ENCODE measurements at regions not wholly inside any gene's neighbourhood (a gene's known extent, or its start where the extent isn't known, plus 50 kb on each side); places are given as distances from the start of the nearest gene placed in this dataset.

DNA sequence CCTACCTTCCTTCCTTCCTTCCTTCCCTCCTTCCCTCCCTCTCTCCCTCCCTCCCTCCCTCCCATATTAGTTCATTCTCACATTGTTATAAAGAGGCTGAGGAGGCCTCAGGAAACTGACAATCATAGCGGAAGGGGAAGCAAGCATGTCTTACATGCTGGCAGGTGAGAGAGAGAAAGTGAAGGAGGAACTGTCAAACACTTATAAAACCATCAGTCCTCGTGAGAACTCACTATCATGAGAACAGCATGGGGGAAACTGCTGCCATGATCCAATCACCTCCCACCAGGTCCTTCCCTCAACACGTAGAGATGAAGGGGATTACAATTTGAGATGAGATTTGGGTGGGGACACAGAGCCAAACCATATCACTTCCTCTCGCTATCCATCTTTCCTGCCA is 281.6 kb upstream of the FOXF1 start:
- no peak for TF ChIP-seq EP300 (IDR thresholded peaks at IDR 0.05; ENCODE audit: borderline replicate concordance)
- TF ChIP-seq FOXM1 (IDR thresholded peaks at IDR 0.05; ENCODE audit: borderline replicate concordance, low read depth), result no peak
- TF ChIP-seq YY1 (IDR thresholded peaks at IDR 0.05; ENCODE audit: low read depth), result no peak
- TF ChIP-seq, protein P1, sequence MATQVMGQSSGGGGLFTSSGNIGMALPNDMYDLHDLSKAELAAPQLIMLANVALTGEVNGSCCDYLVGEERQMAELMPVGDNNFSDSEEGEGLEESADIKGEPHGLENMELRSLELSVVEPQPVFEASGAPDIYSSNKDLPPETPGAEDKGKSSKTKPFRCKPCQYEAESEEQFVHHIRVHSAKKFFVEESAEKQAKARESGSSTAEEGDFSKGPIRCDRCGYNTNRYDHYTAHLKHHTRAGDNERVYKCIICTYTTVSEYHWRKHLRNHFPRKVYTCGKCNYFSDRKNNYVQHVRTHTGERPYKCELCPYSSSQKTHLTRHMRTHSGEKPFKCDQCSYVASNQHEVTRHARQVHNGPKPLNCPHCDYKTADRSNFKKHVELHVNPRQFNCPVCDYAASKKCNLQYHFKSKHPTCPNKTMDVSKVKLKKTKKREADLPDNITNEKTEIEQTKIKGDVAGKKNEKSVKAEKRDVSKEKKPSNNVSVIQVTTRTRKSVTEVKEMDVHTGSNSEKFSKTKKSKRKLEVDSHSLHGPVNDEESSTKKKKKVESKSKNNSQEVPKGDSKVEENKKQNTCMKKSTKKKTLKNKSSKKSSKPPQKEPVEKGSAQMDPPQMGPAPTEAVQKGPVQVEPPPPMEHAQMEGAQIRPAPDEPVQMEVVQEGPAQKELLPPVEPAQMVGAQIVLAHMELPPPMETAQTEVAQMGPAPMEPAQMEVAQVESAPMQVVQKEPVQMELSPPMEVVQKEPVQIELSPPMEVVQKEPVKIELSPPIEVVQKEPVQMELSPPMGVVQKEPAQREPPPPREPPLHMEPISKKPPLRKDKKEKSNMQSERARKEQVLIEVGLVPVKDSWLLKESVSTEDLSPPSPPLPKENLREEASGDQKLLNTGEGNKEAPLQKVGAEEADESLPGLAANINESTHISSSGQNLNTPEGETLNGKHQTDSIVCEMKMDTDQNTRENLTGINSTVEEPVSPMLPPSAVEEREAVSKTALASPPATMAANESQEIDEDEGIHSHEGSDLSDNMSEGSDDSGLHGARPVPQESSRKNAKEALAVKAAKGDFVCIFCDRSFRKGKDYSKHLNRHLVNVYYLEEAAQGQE (IDR thresholded peaks at IDR 0.05; ENCODE audit: low read depth), result no peak
- TF ChIP-seq, protein P2, sequence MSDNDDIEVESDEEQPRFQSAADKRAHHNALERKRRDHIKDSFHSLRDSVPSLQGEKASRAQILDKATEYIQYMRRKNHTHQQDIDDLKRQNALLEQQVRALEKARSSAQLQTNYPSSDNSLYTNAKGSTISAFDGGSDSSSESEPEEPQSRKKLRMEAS (IDR thresholded peaks at IDR 0.05), result no peak
- no peak for TF ChIP-seq RAD21 (IDR thresholded peaks at IDR 0.05; ENCODE audit: low read depth)
- TF ChIP-seq NFIC (IDR thresholded peaks at IDR 0.05), result no peak

All from Ishikawa (cell line).